GM12874 (cell line): ENCODE measurements at regions not wholly inside any gene's neighbourhood (a gene's known extent, or its start where the extent isn't known, plus 50 kb on each side); places are given as distances from the start of the nearest gene placed in this dataset.

Source experiments
- CTCF ChIP-seq: IDR thresholded peaks from 2 replicates; pipeline ENCODE4 v1.5.1; 2011; ENCODE audit warnings: low read depth, mild to moderate bottlenecking, control low read depth, low read length, moderate library complexity; ENCODE audit not compliant: insufficient read depth

- no peak for TF ChIP-seq CTCF
These were observed 114.3 kb downstream of the SPP2 start for GRCh38 chr2:234164493-234165413.

- TF ChIP-seq CTCF, result no peak
These were observed 113.1 kb downstream of the SPP2 start for GRCh38 chr2:234163510-234164045.

GRCh38 chr2:234162861-234163260, 112.4 kb downstream of the SPP2 start:
- no peak for TF ChIP-seq CTCF

GRCh38 chr2:234161932-234162331, 111.4 kb downstream of the SPP2 start:
- TF ChIP-seq CTCF, result no peak

- TF ChIP-seq CTCF, result no peak
These were observed 108.3 kb downstream of the SPP2 start for GRCh38 chr2:234158812-234159211.

GRCh38 chr2:234157817-234158588, 107.5 kb downstream of the SPP2 start:
- no peak for TF ChIP-seq CTCF

- no peak for TF ChIP-seq CTCF
These were observed 105.8 kb downstream of the SPP2 start for GRCh38 chr2:234156326-234156725.
